Transverse colon (tissue), 3 donors: ENCODE measurements at regions not wholly inside any gene's neighbourhood (a gene's known extent, or its start where the extent isn't known, plus 50 kb on each side); places are given as distances from the start of the nearest gene placed in this dataset.

ENCODE experiments used
- POLR2A ChIP-seq: fragments of 450-650 bp; IDR thresholded peaks from one replicate; pipeline ENCODE4 v1.6.1; 2016; ENCODE audit warnings: antibody characterized with exemption, mild to moderate bottlenecking, moderate library complexity
- POLR2AphosphoS5 ChIP-seq, 3 donors: sonication (generic); formaldehyde crosslinking; IDR thresholded peaks; one replicate each; pipeline ENCODE4 v1.6.1; 2016; ENCODE audit warnings: antibody characterized with exemption in 3 of 3

GRCh38 chr3:191051037-191051436 is 148.0 kb upstream of the OSTN start:
- TF ChIP-seq POLR2A: no peak
- TF ChIP-seq POLR2AphosphoS5 (IDR thresholded peaks at IDR 0.05): no peak
